HG03064 (cell line): ENCODE measurements at regions not wholly inside any gene's neighbourhood (a gene's known extent, or its start where the extent isn't known, plus 50 kb on each side); places are given as distances from the start of the nearest gene placed in this dataset.

ENCODE experiments used
- ATAC-seq: cut with Tn5 transposase; IDR thresholded peaks from one replicate; pipeline ENCODE4 v1.9.1; 2021; ENCODE audit warnings: low read depth; ENCODE audit not compliant: unreplicated experiment

DNA sequence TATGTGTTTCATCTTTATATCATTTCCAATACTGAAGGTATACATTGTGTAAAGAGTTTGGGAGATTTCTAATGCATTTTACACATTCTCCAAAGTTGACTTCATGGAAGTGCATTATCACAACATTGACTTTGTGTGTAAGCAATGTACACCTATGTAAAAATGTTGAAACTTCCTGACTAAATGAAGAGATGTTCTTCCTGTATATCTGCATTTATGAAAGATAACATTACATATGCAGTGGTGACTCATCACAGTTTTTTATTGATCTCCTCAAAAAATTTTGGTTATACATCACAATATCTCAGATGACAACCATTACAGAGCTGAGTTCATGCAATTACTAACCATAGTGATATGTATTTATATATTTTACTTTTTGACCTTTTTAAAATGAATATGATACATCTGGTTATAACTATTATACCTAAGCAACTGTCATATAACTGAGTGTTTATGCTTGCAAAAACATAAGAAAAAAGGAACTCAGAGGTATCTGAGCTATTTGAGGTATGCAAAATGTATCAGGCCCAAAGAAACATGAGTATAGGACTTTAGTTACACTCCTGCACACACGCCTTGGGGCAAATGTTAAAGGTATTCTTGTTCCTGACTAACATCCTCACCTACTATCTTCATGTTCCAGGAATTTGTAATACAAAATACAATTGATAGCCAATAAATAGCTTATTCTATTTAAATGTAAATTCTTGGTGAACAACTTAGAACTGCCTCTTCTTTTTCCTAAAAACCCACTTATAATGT, 88.2 kb upstream of the OLFM3 start:
- ATAC-seq, result no peak

DNA sequence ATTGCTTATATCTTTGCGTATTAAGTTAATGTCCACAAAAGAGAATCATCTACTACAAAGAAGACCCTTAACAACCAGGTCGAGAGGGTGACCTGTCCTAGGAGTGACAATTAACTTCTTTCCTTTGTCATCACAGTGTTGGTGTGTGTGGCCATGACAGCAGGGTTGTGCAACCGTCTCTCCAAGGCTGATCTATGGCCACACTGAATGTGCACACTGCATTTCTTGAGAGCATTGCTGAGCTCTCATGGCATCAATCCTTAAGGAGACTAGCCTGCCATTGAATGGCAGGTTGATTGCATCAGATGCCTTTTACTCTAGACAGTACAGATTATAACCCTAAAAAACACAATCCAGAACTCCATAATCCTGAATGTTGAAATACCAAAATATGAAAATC, 86.5 kb upstream of the OLFM3 start:
- no peak for ATAC-seq

DNA sequence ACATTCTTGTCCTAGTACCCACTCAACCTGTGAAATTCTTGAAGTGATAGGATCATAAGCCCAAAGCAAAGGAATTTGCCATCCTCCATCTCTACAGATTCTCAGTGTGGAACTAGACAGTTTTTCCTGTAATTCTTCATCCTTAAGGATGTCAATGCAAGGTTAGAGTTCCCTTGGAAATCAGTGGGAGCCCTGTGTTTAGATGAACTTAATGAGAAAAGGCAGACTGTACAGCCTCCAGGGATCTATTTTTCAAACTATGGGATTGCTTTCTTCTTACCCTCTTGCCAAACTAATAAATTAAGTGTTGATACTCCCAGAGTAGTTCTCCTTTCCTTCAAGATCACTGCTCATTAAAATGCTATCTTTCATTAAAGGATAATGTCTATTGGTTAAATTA, 78.1 kb upstream of the OLFM3 start:
- ATAC-seq, result no peak

DNA sequence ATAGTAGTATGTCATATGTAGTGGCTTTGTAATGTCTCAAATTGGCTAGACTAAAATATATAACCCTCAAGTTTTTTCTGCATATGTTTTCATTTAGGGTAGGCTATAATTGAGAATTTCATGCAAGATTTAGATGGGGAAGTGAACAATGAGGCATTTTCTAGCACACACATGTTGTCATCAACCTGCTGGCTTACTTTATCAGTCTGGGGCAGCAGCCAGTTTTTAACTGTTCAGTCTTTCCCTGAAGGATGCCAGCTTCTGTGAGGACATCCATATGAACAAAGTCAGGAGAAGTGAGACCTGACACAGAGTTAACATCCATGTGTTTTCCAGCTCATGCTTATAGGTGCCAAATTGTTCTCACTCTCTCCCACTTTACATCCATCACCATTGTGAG, 74.7 kb upstream of the OLFM3 start:
- ATAC-seq, result no peak

DNA sequence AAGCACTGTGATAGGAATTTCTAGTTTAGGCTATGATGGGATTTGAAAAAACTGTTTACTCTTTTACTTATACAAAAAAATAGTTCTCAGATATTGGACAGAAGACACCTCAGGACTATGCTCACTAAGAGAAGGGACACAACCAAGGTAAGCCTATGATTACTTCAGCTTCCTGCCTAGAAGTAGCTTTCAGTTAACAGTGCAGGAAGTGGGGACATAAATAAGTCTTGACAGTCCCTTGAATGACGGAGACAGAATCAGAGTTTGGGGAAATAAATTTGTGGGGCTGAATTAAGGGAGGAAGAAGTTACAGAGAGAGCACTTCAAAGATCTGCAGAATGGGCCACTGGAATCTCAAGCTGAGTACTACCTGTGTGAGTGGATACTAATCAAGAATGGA, 53.8 kb upstream of the OLFM3 start:
- no peak for ATAC-seq

DNA sequence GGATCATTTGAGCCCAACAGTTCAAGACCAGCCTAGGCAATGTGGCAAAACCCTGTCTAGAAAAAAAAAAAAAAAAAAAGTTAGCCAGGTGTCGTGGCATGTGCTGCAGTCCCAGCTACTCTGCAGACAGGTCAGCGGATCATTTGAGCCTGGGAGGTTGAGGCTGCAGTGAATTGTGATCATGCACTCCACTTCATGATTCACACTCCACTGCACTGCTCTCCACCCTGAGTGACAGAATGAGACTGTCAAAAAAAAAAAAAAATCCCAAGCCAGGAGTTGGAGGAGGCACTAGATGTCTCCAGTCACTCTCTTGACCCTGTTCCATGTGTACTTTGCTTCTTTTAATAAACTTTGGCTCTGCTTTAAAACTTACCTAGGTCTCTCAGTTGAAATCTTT, 51.0 kb upstream of the OLFM3 start:
- ATAC-seq, result no peak
